ENCODE measurements at regions not wholly inside any gene's neighbourhood (a gene's known extent, or its start where the extent isn't known, plus 50 kb on each side); places are given as distances from the start of the nearest gene placed in this dataset.

DNA sequence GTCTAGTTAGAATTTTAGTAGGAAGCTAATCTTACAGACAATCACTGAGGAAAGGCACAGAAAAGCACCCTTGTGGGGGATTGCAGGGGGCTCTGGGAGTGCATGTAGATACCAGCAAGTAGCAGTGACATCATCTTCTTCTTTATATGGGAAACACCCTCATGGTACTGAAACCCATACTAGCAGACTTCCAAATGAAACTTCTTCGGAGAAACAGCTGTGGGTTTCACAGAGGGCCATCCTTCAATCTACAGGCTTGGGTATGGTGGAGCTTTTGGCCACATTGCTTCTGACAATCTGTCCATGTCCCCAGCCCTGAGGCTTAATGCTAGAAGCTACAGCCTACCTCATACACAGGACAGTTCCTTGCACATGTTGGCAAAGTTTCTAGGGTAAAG, 165.2 kb upstream of the NFIB start:
- TF ChIP-seq, protein P1, sequence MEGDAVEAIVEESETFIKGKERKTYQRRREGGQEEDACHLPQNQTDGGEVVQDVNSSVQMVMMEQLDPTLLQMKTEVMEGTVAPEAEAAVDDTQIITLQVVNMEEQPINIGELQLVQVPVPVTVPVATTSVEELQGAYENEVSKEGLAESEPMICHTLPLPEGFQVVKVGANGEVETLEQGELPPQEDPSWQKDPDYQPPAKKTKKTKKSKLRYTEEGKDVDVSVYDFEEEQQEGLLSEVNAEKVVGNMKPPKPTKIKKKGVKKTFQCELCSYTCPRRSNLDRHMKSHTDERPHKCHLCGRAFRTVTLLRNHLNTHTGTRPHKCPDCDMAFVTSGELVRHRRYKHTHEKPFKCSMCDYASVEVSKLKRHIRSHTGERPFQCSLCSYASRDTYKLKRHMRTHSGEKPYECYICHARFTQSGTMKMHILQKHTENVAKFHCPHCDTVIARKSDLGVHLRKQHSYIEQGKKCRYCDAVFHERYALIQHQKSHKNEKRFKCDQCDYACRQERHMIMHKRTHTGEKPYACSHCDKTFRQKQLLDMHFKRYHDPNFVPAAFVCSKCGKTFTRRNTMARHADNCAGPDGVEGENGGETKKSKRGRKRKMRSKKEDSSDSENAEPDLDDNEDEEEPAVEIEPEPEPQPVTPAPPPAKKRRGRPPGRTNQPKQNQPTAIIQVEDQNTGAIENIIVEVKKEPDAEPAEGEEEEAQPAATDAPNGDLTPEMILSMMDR (IDR thresholded peaks at IDR 0.05 in 4 of 5, conservative IDR thresholded peaks at IDR 0.05 in 1 of 5), result no peak
- no peak for TF ChIP-seq POLR2A (IDR thresholded peaks at IDR 0.05)

All from gastrocnemius medialis (tissue), 4 donors.